GM19023 (cell line): ENCODE measurements at regions not wholly inside any gene's neighbourhood (a gene's known extent, or its start where the extent isn't known, plus 50 kb on each side); places are given as distances from the start of the nearest gene placed in this dataset.

ENCODE experiments used
- ATAC-seq: cut with Tn5 transposase; IDR thresholded peaks from one replicate; pipeline ENCODE4 v1.9.1; 2021; ENCODE audit warnings: mild to moderate bottlenecking, moderate library complexity; ENCODE audit not compliant: unreplicated experiment

DNA sequence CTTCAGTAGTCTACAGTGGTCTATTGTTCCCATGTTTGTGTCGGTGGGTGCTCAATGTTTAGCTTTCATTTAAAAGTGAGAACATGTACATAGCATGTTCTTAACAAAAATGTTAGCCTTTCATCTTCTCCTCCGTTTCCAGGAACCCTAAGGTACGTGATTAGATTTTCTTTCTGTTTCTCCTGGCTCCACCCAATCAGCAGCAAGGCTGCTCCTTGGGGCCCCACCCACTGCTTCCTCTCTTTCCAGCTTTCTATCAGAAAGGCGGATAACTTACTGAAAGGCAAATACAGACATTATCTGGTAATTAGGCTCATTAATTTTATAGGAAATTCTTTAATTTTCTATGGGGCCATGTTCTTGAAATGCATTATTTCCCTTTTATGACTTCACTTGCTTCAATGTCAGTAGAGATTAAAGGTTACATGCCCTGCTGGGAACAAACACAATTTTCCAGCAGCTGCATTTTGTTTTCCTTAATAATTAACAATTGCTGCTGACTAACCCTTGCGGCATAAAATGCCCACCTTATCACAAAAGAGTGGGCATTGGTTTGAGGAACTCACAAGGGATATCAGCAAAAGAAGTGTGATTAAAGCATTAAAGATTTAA is 324.9 kb upstream of the SNX7 start:
- no peak for ATAC-seq

DNA sequence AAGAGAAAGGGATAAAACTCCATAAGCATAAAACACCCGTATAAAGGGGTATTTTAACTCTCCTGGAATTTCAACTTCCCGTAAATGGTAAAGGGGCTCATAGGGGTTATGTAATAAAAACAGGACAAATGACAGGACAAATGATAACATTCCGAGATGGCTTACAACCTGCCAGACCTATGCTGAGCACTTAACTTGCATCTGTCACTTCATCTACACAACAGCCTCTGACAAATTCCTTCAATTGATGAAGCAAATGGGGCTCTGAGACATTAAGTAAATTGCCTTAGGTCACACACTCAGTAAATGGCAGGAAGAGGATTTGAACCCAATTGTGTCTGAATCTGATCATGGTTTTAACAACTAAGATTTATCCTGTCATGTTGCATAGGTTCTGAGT is 327.6 kb upstream of the SNX7 start:
- ATAC-seq, result no peak

DNA sequence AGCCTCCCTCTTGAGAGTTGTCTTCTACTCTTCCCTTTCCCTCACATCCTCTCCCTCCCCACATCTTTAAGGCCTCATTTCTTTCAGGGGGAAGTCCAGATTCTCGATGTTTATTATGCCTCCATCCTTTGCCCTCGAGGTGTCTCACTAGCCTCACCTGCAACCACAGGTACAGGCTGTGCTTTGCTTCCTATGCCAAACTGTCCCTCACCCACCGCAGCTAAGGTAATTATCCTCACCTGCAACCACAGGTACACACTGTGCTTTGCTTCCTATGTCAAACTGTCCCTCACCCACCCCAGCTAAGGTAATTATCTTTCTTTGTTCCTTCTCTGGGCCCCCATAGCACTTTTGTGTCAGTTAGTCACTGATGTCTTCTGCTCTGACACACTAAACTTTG is 328.1 kb upstream of the SNX7 start:
- ATAC-seq, result no peak

DNA sequence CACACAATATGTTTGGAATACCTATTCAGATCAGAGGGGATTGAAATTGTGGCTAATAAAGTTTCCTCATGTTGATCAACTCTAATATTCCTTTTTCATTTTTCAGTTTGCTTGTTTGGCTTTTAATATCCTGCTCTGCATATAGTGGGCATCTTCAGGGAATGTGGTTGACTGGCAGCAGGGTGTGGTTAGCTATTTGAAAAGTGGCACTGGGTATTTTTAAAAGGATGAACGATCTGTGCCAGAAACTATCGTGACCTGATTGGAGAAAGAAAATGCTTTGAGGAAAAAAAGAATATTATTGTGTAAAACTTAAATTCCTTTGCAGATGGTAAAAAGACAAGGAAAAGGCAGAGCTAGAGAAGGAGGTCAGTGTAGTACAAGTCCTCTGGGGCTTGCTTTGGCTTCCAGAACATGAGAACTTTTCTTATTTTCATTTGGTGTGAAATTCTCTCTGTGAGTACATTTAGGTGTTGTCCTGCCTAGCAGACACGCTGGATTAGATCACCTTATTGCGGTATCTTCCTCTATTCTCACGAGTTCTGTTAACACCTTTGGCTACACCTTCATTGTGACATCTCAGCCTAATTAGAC is 329.7 kb upstream of the SNX7 start:
- ATAC-seq, result no peak

DNA sequence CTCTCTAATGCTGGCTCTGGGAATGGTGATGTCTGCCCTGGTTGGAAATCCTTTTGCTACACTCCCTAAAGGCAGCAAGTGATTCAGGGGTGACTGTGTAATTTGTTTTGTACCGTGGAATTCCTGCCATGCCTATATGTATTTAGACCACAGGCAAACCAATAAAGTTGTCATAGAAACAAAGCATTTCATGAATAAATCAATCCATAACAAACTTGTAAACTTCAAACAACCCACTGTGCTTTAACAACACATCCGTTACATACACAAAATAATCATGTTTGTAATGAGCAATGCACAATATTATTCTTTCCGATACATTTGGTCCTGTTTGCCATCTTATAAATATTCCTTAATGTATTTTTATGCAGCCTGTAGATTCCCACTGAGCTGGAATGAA is 330.3 kb upstream of the SNX7 start:
- ATAC-seq, result no peak

DNA sequence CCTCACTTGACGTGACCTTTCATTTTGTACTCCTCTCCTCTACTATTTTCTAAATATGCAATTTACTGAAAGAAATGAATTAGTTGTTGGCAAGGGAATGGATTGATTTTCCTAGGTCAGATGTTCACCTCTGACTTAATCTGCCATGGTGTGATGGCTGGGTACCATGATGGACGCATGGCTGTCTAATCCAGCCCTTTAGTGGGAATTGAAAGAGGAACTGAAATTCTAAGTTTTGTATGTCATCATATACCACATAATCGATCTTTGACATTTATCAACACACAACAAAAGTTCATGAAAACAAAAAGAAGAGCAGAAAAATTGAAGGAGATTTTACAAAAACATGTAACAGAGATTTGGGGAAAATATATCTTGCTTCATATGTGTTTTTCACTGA is 331.3 kb upstream of the SNX7 start:
- ATAC-seq, result no peak

DNA sequence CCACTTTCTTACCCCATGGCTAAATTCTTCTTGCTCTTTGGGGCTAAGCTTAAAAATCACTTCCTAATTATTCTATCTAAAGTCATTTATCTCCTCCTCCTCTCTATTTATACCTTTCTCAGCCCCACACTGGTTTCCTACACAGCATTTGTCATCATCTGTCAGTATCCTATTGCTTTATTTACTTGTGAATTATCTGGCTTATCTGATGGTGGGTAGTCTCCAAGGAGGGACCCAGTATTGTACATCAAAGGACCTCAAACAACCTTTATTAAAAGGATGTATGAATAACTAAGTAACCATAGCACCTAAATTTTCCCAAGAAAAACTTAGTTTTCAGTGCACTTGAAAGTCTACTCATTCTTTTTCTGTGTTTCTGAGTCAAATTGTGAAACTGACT is 332.7 kb upstream of the SNX7 start:
- ATAC-seq, result no peak

DNA sequence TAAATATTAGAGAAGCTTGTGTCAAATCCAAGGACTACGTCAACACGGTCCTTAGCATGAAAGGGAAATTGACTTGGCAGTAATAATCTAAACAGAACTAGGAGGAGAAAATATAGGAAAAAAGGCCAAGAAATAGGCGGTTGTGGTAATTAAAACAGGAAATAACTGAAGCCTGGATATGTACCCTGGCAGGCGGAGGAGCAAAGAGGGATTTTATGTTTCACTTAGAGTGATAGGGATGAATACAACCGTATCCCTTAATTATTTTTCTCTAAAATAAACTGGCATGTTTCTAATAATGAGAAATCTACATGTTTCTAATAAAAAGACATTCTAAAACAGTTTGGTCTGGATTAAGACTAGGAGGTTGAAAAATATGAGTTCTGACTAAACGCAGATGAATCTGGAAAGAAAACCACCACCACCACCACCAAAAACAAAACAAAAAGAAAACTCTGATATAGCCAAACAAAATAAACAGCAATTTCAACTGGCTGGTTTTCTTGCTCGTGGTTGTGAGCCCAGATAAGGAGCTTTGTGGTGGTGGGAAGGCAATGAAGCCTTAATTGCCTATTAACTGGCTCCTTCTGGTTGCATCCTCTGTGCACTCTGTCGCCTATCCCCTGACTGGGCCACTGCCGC is 334.2 kb upstream of the SNX7 start:
- no peak for ATAC-seq

DNA sequence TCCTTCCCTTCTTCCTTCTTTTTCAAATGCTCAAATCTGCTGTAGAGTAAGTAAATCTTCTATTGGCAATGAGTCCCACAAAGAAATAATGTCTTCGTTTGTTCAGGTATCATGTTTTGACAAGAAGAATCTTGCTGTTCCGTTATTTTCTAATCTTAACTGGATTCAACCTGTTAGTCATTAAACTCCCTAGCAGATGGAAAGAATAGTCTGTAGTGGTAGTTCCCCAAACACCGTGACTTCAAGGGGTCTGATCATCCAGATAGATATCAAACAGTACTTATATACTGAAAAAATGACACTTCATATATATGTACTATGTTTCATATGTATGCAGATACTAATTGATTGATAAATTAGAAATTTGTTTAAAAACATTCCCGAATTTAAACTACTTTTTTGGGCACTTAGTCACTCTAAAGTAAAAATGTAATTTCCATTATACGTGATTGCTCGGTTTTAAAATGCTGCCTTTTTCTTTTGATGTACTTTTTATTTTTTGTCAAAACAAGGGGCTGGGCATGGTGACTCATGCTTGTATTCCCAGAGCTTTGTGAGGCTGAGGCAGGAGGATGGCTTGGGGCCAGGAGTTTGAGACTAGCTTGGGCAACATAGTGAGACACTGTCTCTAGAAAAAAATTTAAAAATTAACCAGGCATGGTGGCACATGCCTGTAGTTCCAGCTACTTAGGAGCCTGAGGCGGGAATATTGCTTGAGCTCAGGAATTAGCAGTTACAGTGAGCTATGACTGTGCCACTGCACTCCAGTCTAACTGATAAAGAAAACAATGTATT is 335.7 kb upstream of the SNX7 start:
- ATAC-seq, result no peak

DNA sequence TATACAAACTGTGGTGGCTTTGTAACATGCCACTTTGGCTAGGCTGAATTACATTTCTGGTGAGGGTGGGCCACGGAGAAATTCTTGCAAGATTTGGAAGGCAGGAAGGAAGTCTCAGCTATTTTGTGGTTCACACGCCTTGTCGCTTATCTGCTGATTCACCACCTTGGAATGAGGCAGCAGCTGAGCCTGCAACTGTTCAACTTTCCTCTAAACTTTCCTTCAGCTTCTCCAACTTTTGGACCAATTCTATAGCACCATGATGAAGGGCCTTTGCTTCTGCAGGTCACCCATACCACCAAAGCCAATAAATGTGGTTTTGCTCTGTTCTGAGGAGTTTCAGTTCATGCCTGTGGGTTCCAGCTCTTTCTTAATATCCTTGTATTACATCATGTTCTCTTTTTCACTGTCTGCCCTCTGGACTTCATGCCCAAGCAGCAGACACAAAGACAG is 337.6 kb upstream of the SNX7 start:
- ATAC-seq, result no peak

DNA sequence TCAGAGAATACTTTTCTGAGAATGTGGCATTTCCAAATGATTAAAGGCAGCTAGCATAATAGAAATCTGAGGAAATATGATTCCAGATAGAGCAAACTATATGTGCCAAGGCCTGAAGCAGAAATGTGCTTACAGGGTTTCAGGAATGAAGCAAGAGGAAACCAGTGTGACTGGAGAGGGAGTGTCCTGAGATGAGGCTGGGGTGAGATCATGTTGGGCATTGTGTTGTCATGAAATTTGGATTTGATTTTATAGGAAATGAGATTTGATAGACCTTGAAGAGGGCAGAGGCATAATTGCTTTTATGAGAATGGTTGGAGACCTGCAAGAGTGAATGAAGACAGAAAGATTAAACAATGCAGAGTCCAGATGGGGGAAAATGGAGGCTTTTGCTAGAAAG is 338.1 kb upstream of the SNX7 start:
- no peak for ATAC-seq

DNA sequence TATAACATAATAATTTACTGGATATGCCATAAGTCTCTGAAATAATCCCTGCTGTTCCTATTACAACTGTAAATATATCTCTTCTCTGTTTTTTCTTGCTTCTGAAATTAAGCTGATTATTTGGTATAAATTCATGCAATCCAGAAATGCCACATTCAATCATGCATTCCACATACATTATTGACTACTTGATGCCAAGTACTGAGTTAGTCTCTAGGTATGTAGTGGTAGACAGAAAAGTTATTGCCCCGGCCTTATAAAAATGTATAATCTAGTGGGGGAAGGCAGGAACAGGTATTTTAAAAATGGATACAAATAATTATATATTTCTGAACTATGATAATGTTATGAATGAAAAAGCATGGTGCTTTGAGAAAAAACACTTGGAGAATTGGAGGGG is 338.6 kb upstream of the SNX7 start:
- ATAC-seq, result no peak

DNA sequence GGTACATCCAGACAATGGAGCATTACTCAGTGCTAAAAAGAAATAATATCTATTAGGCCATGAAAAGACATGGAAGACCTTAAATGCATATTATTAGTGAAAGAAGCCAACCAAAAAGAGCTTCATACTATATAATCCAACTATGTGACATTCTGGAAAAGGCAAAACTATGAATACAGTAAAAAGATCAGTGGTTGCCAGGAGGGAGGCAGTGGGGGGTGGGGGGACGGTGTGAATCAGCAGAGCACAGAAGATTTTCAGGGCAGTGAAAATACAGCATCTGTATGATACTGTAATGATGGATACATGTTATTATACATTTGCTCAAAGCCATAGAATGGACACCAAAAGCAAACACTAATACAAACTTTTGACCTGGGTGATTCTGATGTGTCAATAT is 339.4 kb upstream of the SNX7 start:
- no peak for ATAC-seq

DNA sequence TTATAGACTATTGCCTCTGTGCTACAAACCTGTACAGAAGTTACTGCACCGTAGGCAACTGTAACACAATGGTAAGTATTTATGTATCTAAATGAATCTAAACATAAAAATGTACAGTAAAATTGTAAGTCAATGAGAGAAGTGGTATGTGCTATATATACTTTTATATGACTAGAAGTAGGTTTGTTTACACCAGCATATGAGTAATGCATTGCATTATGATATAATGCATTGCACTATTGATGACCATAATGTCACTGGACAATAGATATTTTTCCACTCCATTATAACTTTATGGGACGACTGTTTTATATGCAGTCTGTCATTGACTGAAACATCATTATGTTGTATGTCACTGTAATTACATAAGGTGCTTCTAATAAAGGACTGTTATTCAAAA is 340.3 kb upstream of the SNX7 start:
- ATAC-seq, result no peak

DNA sequence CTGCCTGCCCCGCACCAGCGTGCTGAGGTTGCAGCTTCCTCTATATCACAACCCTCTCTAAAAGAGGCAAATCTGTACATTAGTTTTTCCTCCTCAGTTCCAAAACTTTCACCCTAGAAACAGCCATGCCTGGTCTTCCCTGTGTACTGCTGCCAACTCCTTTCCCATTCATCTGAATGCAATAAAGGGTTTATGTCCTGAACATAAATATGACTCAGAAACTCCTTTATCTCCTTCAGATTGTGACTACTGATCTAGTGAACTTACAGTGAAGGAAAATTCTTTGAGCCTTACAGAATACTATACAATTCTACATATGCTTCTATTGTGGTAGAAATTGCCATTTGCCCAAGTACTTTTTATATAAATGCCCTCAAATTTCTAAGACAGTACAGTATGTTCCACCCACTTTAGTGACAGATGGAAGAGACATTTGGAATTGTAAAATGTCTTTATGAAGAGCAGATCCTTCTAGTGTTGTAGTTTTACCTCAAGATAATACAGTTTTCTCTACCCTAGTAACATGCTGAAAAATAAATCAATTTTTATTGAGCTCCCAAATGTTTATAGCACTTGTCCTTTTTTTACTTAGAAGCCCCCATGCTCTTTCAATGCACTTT is 345.1 kb upstream of the SNX7 start:
- ATAC-seq, result no peak

DNA sequence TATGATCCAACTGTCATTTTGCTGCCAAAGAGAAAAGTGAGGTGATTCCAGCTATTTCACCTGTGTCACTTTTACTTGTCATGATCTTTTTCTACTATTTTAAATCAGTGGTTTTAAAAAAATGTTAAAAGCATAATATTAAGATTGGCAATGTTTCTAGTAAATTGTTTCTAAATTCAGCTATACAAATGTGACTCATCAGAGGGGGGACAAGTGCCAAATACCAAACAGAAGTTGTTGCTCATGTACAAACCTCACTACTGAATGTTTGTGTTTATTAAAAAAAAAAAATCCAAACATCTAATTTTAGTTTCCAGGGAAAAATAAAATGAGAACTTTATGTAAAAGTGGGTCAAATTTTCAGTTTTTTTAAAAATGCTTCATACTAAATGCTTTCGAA is 346.2 kb upstream of the SNX7 start:
- ATAC-seq, result no peak

DNA sequence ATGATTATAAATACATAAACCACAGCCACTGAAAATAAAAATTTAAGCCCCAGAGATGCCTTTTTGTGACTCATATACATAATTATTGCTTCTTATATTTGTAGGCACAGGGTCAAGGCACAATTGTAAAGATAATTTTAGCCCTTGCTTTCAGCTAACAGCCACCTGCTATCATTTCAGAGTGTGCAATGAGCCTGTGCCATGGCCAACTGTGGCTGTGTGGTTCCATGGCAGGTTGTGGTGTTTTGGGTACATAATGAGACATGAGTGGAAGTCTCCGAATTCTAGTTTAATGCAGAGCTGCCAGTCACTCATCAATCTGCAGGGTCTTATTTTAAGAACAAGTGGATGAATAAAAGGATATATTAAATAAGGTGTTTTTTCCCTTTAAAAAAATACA is 346.9 kb upstream of the SNX7 start:
- no peak for ATAC-seq

DNA sequence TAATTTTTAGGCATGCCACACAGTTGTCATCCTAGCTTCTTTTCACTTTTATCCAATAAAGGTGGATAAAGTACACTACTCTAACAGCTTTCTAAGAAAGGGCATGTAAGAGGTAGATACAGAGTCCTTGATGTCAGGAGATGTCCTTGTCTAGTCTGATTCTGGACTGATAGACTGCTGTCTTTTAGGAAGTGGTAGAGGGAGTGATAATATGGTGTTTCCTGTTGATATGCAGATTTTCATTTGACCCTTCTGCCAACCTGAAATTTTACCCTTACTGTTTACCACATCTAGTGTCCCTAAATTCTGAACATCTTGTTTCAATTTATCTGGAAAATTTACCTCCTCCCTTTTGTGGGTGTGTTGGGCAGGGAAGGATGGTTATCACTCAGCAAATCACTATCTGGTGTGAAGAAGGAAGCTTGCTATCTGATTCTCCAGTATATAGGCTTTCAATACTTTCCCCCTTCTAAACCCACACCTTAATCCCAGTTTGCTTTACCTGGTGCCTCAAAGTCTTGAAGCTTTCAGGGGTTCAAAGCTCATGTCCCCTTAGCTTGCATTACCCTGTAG is 354.9 kb upstream of the SNX7 start:
- ATAC-seq, result no peak

DNA sequence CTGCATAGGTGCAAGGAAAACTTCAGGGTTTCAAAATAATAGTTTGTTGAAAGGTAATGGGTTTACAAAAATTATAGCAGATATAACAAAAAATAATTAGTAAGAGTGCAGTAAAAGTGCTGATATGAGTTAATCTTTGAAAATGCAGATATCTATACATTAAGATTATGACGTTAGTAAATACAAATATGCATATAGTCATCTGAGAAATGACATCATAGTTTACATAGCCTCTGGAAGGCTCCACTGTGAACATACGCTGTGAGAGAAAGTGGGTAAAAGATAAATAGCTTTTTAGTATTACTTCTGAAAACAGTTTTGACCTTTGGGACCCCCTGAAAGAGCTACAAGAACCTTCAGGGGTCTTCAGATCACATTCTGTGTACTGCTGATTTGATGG is 356.2 kb upstream of the SNX7 start:
- ATAC-seq, result no peak

DNA sequence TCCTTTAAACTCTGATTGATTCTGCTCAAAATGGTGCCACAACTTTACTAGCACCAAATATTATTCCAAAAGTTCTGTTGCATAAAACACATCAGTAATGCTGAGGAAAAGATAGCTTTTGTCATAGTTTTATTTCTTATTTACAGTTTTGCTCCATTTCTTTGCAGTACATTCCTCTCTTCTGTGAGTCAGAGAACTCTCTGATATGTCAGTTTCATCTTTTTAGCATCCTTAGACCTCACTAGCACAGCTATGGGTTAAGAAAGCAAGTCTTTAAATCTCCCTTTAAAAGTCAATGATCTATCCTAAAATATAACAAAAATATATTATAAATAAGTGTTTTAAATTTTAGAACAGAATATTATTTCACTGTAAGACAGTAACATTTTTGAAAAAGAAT is 356.6 kb upstream of the SNX7 start:
- ATAC-seq, result no peak

DNA sequence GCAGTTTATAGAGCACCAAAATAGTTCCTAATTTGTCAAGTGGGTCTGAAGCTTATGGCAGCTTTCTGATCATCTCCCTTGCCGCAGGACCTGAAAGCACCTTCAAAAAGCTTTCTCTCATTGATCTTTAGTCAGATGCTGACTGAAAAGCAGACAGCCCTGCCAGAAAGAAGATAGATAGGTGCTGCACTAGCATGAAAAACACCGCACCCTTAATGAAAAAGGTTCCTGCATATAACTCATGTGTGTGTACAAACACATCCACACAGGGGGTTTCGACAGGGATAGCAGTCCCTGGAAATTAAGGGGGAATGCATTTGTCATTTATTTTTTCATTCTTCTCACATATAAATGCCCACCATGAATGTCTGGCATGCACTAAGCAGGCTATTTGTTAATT is 361.7 kb upstream of the SNX7 start:
- ATAC-seq, result no peak
